ENCODE measurements at regions not wholly inside any gene's neighbourhood (a gene's known extent, or its start where the extent isn't known, plus 50 kb on each side); places are given as distances from the start of the nearest gene placed in this dataset.

- no peaks in the 10 kb centered on the region for H4K20me1 ChIP-seq (ENCODE audit: control insufficient read depth, extremely low read depth, insufficient read depth, low read length)
- FAIRE-seq (no peak), DNase-seq (ENCODE audit: low read depth, low spot score) (no peak)
- H3K27me3 ChIP-seq (ENCODE audit: control insufficient read depth, extremely low read depth, insufficient read depth, low read length) = no peaks in the 10 kb centered on the region
- H3K36me3 ChIP-seq (ENCODE audit: control insufficient read depth in 2 of 2, extremely low read depth in 1 of 2, insufficient read depth in 2 of 2, low read length in 2 of 2) = no peaks in the 10 kb centered on the region
- H3K9me1 ChIP-seq (ENCODE audit: control insufficient read depth, extremely low read depth, insufficient read depth, low read length) = no peaks in the 10 kb centered on the region
- no peaks in the 10 kb centered on the region for H3K9me3 ChIP-seq (ENCODE audit: control insufficient read depth, low read depth, low read length)
- no peaks in the 10 kb centered on the region for H3K4me1 ChIP-seq (ENCODE audit: control insufficient read depth, extremely low read depth, insufficient read depth, low read length)
- dilution Hi-C loops (cut with MboI; ENCODE audit: extremely low pct_ligation_motif_present, low sequenced_read_pairs) = no loop called here
- H3K79me2 ChIP-seq (ENCODE audit: control insufficient read depth, insufficient read depth, low read length) = no peaks in the 10 kb centered on the region
- TF ChIP-seq CTCF (optimal IDR thresholded peaks at IDR 0.05 in 1 of 3, IDR thresholded peaks at IDR 0.05 in 1 of 3, conservative IDR thresholded peaks at IDR 0.05 in 1 of 3; ENCODE audit: extremely low read depth in 1 of 3, insufficient read depth in 2 of 3, low read length in 3 of 3) (no peak), EZH2 (IDR thresholded peaks at IDR 0.05; ENCODE audit: low read length) (no peak)
- no peak overlapping the region for H3K4me2 ChIP-seq (ENCODE audit: control insufficient read depth, extremely low read depth, insufficient read depth, low read depth, low read length)
- H3K9ac ChIP-seq (ENCODE audit: control insufficient read depth, extremely low read depth, insufficient read depth, low read length) = no peak overlapping the region
- no peak overlapping the region for H3K4me3 ChIP-seq (ENCODE audit: control insufficient read depth in 2 of 3, extremely low read depth in 1 of 3, insufficient read depth in 2 of 3, low read depth in 1 of 3, low read length in 3 of 3)
- no peak overlapping the region for H3K27ac ChIP-seq (ENCODE audit: control insufficient read depth, insufficient read depth, low read length)
- H2AFZ ChIP-seq (ENCODE audit: control insufficient read depth, low read length) = no peak overlapping the region
These were observed 595.1 kb upstream of the PTGER4 start for GRCh38 chr5:40084614-40085013.

GRCh38 chr5:40082313-40082712 lies 597.4 kb upstream of the PTGER4 start:
- no peaks in the 10 kb centered on the region for H3K4me1 ChIP-seq (ENCODE audit: control insufficient read depth, extremely low read depth, insufficient read depth, low read length)
- no peak overlapping the region for H3K9ac ChIP-seq (ENCODE audit: control insufficient read depth, extremely low read depth, insufficient read depth, low read length)
- H3K9me1 ChIP-seq (ENCODE audit: control insufficient read depth, extremely low read depth, insufficient read depth, low read length) = no peaks in the 10 kb centered on the region
- no peak for DNase-seq (ENCODE audit: low read depth, low spot score)
- no peak overlapping the region for H3K4me2 ChIP-seq (ENCODE audit: control insufficient read depth, extremely low read depth, insufficient read depth, low read depth, low read length)
- no peak for FAIRE-seq
- no peaks in the 10 kb centered on the region for H3K36me3 ChIP-seq (ENCODE audit: control insufficient read depth in 2 of 2, extremely low read depth in 1 of 2, insufficient read depth in 2 of 2, low read length in 2 of 2)
- H3K79me2 ChIP-seq (ENCODE audit: control insufficient read depth, insufficient read depth, low read length) = no peaks in the 10 kb centered on the region
- no peak for TF ChIP-seq EZH2 (IDR thresholded peaks at IDR 0.05; ENCODE audit: low read length)
- no peak for TF ChIP-seq CTCF (optimal IDR thresholded peaks at IDR 0.05 in 1 of 3, IDR thresholded peaks at IDR 0.05 in 1 of 3, conservative IDR thresholded peaks at IDR 0.05 in 1 of 3; ENCODE audit: extremely low read depth in 1 of 3, insufficient read depth in 2 of 3, low read length in 3 of 3)
- H3K4me3 ChIP-seq (ENCODE audit: control insufficient read depth in 2 of 3, extremely low read depth in 1 of 3, insufficient read depth in 2 of 3, low read depth in 1 of 3, low read length in 3 of 3) = no peak overlapping the region
- H4K20me1 ChIP-seq (ENCODE audit: control insufficient read depth, extremely low read depth, insufficient read depth, low read length) = no peaks in the 10 kb centered on the region
- dilution Hi-C loops (cut with MboI; ENCODE audit: extremely low pct_ligation_motif_present, low sequenced_read_pairs) = no loop called here
- no peaks in the 10 kb centered on the region for H3K27me3 ChIP-seq (ENCODE audit: control insufficient read depth, extremely low read depth, insufficient read depth, low read length)
- no peak overlapping the region for H3K27ac ChIP-seq (ENCODE audit: control insufficient read depth, insufficient read depth, low read length)
- H3K9me3 ChIP-seq (ENCODE audit: control insufficient read depth, low read depth, low read length) = no peaks in the 10 kb centered on the region
- H2AFZ ChIP-seq (ENCODE audit: control insufficient read depth, low read length) = no peak overlapping the region
